DMS53 treated with DMSO at 0.1 percent for 48 hours (cell line): ENCODE measurements at regions not wholly inside any gene's neighbourhood (a gene's known extent, or its start where the extent isn't known, plus 50 kb on each side); places are given as distances from the start of the nearest gene placed in this dataset.
"Not testable (repeated sequence)": the region's sequence is repeated elsewhere in the genome, so short reads cannot be mapped to it uniquely, and the experiment has no call there.

Experiments
- DNase-seq: peaks from one replicate; lab custom pipeline; 2025; ENCODE audit not compliant: unreplicated experiment; lab: John Stamatoyannopoulos, UW

DNA sequence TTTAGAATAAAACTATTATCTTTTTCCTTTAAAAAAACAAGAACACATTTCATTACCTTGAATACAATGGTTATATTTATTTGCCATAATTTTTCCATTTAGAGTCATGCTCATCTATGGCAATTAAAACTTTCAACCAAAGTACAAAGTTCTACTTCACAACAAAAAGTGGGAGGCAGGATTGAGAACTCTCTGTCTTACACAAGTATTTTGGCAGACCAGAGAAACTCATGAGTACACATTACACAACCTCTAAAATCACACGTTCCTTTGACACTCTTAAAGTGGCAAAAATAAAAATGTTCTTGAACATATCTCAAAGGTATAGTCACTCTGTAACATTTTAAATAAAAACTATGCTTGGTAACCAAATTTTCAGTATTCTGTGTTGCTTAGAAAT is 213.4 kb downstream of the IL15 start:
- DNase-seq, result no peak

DNA sequence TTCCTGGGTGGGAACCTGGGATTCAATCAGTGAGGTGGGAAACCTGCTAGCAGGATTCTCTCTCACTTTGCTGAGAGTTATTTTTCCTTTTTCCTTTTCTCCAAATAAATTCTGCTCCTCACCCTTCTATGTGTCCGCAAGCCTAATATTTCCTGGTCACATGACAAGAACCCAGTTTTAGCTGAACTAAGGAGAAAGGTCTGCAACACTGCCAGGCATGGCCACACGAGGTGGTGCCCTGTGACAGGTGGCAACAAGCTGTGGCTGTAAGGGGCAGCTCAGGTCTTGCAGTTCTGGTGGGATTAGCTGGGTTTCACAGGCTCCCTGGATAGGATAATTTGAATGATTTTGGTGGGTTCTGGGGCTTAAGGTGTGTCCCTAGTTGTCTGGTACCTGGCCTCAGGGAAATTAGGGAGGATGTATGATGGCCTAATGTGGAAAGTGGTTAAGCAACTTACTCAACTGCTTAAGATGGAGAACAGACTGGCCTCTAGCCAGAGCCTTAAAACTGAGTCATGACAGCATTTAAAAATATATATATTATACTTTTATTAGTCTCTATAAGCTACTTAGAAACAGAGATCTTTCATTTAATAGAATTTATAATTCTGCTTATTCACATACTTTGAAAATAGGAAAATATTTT is 215.0 kb downstream of the IL15 start:
- no peak for DNase-seq

DNA sequence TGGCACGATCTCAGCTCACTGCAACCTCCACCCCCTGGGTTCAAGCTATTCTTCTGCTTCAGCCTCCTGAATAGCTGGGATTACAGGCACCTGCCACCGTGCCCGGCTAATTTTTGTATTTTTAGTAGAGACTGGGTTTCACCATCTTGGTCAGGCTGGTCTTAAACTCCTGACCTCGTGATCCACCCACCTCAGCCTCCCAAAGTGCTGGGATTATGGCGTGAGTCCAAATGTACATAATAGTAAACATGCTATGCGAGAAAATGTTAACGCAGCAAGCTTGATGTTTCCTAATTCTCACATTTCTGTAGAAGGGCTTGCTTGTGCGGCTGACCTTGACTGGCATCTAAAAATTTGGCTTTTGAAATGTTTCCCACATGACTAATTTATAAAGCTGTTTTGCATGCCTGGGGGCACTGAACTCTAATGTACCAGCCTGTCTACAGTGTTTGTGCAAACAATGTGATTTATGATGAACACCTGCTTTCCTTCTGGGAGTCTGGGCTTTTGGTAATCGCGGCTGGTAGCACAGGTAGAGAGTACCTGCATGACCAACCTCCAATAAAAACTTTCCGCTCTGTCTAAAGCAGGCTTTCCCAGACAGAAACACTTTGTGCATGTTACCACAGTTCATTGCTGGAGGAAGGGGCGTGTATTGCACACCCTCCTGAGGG is 216.8 kb downstream of the IL15 start:
- DNase-seq, result peak; percentile 36

DNA sequence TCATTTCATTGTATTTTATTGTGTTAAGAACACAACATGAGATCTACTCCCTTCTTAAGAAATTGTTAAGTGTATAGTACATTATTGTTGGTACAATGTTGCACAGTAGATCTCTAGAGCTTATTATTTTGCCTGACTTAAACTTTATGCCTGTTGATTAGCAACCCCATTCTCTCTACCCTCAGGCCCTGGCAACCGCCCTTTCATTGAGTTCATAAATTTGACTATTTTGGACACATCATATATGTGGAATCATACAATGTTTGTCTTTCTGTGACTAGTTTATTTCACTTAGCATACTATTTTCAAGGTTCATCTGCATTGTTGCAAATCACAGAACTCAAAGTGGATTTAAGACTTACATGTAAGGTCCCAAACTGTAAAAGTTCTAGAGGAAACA is 222.1 kb downstream of the IL15 start:
- DNase-seq, result no peak

DNA sequence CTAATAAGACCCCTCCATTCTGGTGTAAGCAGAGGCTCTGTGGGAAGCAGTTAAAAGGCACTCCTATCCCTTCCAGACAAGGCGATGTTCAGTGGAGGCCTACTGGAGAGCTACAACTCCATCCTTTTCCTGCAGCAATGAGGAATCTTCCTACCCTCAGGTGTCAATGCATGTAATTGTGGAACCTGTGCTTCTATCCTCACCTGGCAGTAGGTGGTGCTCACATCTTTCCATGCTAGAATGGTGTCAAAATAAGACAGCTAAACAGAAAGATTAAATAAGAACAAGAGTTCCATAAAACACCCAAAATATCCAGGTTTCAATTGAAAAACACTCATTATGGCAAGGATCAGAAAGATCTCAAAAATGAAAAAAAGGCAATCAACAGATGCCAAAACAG is 224.6 kb downstream of the IL15 start:
- peak; percentile 16 for DNase-seq

DNA sequence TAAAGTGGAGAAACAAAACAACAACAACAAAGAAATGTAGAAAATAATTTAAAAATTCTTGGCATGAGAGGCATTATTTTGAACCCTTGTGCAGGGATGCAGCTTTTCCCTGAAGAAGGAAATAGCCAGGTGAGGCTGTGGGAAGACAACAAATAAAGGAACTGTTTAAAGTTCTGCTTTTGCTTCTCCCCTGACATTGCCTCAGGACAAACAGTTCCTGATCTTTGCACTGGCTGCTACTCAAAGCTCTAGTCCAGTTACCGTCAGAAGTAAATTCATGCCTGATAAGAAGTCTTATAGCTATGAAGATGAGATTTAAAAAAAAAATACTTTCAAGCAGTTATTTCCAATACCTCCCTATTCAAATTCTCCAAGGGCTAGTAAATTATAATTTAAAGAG is 233.8 kb downstream of the IL15 start:
- DNase-seq, result no peak

DNA sequence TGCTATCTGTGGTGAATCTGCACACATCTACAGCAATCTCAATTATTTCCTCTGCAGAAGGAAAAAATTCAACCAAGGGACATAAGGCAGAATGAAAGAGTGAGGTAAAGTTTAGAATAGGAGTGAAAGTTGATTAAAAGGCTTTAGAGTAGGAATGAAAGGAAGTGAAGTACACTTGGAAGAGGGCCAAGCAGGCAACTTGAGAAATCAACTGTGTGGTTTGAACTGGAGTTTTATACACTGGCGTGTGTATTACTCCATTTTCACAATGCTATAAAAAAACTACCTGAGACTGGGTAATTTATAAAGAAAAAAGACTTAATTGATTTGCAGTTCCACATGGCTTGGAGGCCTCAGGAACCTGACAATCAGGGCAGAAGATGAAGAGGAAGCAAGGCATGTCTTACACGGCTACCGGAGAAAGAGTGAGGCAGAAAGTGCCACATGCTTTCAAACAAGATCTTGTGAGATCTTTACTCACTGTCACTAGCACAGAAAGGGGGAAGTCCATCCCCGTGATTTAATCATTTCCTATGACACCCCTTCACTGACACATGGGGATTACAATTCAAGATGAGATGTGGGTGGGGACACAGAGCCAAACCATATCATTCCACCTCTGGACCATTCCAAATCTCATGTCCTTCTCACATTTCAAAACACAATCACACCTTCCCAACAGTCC is 234.8 kb downstream of the IL15 start:
- no peak for DNase-seq

DNA sequence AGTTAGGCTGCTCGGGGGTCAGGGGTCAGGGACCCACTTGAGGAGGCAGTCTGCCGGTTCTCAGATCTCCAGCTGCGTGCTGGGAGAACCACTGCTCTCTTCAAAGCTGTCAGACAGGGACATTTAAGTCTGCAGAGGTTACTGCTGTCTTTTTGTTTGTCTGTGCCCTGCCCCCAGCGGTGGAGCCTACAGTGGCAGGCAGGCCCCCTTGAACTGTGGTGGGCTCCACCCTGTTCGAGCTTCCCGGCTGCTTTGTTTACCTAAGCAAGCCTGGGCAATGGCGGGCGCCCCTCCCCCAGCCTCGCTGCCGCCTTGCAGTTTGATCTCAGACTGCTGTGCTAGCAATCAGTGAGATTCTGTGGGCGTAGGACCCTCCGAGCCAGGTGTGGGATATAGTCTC is 246.3 kb downstream of the IL15 start:
- not testable (repeated sequence) for DNase-seq

DNA sequence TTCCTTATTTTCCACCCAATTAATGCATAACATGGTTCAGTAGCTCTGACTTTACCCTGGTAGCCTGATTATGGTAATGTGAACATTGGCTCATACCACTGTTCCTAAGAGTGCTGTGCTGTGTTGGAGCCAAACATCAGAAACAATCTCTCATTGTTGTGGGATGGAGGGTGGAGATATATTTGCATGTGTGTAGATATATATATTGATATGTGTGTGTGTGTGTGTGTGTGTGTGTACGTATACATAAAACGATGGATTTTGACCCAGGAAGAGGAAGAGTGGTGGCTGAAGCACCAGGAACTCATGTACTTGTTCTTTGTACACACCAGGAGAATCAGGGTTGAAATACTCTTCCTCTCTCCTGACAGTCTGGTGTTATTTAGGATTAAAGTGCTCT is 247.7 kb downstream of the IL15 start:
- DNase-seq, result no peak

DNA sequence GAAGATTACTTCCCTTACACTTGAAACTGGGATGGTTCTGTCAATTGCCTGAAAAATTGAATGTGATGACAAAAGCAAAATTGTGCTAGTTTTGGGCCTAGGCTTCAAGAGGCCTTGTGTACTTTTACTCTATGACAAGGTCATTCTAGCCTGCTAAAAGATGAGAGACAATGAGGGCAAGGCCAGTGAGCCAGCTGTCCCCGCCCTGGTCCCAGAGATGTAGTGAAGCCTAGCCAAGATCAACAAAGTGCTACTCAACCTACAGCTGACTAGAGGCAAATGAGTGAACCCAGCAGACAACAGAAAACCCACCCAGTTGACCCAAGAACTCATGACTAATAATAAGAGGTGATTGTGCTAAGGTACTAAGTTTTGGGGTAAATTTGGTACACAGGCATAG is 248.7 kb downstream of the IL15 start:
- no peak for DNase-seq

DNA sequence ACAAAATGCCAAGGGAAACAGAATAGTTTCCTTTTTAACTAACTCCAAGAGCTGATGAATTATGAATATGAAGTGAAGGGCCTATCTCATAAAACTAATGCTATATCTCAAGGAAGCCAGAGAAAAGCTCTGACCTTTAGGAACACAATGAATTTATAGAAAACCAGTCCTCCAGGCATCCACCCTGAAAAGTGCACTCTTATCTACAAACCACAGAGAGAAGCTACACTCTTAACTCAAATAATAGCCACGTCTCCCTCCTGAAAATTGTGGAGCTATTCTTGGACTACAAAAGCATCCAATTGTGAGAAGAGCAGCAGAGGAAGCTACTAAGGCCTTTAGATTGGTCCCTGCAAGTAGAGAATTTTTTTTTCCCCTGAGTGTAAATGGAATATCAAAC is 253.9 kb downstream of the IL15 start:
- no peak for DNase-seq

DNA sequence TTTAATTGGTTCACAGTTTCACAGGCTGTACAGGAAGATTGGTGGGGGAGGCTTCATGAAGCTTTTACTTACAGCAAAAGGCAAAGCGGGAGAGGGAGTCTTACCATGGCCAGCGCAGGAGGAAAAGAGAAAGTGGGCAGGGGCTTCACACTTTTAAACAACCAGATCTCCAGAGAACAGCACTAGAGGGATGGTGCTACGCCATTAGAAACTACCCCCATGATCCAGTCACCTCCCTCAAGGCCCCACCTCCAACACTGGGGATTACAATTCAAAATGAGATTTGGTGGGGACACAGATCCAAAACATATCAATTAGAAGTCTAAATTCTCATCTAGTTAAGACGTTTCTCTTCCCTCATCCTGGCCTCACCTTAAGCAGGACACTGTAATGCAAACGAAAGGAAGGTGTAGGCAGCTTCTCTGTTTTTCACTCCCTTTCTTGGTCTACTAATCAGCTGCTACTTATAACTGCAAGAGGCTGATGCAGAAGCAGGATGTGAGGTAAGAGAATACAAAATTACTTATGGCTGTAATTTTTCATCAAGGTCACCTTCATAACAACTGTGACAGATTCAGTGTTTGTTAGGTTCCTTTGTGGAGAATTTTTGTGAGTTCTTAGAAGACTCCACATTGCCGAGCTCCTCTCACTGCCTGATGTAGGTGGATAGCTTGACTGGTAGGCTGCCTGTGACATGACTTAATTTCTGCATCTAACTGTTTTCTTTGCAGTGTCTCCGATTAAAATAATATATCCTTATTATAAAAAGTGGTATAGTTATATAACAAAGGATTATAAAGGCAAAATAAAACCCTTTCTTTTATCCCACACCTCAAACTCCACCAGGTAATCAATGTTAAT is 255.1 kb downstream of the IL15 start:
- DNase-seq, result no peak

DNA sequence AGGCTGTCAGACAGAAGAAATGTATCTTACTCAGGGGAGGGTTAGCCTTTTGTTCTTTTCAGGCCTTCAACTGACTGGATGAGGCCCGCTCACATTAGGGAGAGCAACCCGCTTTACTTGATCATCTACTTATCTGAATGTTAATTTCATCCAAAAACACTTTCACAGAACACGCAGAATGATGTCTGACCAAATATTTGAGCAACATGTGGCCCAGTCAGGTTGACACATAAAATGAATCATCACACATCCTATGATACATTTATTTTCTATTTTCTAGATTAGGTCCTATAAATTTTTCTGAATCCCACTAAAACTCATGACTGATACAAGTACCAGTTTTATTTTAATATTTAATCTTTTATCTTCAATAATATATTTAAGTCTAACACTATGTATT is 260.3 kb downstream of the IL15 start:
- no peak for DNase-seq

DNA sequence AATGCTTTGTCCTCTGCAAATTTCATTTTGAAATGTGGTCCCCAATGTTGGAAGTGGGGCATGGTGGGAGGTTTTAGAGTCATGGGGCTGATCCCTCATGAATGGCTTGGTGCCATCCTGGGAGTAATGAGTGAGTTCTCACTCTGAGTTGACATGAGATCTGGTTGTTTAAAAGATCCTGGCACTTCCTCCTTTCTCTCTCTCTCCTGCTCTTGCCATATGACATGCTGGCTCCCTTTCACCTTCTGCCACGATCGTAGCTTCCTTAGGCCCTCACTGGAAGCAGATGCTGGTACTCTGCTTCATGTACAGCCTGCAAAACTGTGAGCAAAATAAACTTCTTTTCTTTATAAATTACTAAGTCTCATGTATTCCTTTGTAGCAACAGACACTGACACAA is 262.0 kb downstream of the IL15 start:
- DNase-seq, result no peak

DNA sequence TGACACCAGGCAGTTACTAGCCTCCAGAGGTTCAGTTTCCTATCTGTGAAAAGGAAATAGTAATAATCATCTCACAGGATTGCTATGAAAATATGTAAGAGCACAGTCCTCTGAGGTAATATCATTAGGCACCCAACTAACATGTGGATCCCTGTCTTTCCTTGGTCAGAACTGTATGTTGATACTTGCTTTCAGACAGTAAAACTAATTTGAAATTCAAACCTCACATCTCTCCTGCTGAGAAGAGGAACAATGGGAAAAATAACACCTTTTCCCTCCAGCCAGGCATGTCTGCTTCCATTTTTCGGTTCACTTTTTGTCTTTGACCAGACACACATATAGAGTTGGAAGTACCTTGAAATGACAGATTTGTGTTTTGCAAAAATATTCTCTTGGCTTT is 262.7 kb downstream of the IL15 start:
- DNase-seq, result no peak

DNA sequence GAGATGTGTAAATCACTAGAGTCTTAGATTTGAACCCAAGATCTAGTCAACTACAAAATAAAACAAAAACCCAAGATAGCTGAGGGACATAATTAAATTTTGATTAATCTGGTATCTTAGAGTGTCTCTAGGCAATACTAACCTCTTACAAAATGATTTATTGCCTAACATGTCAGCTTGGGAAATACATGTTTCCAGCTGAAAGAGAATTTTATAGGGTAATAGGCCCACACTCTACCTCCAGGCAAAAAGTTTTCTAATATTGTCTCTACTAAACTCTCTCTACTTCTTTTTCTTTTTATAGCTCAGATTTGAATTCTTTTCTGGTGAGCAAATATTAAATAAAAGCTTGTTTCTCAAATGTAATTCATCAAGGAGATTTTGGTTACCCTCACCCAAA is 263.2 kb downstream of the IL15 start:
- DNase-seq, result no peak

DNA sequence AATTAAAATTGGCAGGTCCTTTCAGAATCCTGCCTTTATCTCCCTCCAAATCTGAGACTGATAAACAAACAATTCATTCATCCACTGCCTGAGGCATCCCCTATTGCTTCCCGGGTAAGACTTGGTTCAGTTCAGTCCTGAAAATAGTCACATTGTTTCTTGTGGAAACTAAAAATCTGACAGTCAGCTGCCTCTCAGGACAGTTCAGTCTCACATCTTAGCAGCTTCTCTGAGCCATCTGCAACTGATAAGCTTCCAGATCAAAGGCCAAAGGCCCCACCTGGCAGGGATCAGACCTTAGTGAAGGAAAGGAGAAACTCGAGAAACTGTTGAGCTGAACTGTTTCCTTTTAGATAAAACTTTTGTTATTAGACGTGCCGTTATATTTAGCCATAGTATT is 264.5 kb downstream of the IL15 start:
- no peak for DNase-seq

DNA sequence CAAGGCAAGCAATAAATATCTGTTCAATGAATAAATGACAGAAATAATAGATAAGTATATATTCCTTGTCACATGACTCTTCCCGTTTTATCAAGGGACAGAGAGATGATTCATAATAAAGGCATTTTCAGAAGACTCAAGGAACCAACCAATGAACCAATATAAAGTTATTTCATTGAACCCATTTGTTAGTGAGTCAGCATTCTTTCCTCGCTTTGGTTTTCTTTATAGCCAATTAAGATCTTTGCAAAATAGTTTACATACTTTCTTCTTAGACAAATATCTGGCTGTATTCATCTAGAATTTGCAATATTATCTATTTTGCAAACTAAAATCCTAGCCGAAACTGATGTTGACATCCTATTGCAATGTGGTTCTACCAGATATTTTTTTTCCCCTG is 269.4 kb downstream of the IL15 start:
- DNase-seq, result no peak

DNA sequence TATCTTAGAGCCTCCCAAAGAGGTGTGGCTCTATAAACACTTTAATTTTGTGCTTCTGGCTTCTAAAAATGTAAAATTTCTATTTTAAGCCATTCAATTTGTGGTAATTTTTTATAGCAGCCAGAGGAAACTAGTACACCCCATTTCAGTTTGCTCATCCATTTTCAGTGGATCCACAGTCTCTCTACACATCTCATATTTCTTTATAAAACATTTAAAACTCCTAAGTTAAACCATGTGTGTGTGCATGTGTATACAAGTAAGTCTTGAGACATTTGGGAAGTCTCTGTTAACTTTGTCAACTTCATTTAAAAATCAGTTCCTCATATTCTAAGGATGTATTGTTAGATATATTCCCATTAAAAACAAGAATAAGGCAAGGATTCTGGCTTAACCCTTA is 273.2 kb downstream of the IL15 start:
- DNase-seq, result no peak

DNA sequence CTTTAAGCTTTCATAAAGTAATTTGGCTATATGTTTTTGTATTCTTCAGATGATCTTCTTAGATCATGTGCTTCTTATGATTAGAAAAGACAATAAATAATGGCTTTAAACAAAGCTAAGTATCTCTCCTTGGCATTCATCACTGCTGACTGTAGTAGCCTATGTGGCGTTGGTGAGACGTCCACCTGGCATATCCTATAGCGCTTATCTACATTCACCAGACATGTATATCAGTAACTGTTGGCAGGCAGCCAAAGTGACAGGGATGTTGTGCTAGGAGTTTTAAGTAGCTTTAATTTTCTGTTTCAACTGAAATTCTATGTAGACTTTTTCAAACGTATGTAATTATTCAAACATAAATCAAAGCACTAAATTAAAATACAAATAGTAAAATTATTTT is 276.4 kb downstream of the IL15 start:
- no peak for DNase-seq

DNA sequence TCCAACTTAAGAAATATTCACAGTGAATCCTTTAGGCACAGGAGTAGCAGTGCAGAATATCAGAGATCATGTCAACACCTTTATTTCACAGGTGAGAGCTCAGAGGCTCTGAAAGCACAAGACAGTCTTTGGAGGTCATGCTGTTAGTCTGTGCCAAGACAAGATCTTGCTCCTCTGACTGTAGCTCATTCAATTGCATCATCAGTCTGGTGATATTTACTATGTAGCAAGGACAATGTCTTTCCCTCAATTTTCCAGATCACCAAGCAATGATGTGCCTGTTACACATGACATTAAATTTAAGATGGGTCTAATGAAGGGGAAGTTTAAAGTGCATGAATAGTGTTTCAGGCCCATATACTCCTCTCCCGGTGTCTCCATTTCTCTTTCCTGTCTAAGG is 277.5 kb downstream of the IL15 start:
- DNase-seq, result no peak

DNA sequence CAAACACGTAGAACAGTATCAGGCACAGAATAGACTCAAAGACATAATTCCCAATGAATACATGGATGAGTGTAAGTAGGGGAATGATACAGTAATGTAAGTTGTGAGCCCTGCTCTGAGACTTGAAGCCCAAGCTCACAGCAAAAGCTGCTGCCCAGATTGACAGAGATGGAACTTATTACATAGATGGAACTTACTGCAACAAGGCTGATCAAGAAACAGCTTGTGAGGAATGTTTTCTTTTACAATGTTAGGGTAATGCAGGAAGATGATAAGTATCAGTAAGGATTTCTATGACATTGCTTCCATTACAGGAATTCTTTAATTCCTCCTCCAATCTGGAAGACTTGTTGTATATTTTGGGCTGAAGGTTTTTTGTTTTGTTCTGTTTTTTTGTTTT is 278.4 kb downstream of the IL15 start:
- no peak for DNase-seq
